IMR-90 (cell line): ENCODE measurements at regions not wholly inside any gene's neighbourhood (a gene's known extent, or its start where the extent isn't known, plus 50 kb on each side); places are given as distances from the start of the nearest gene placed in this dataset.
"Not testable (repeated sequence)": the region's sequence is repeated elsewhere in the genome, so short reads cannot be mapped to it uniquely, and the experiment has no call there.

Experiments used
- ATAC-seq: fragments of 200-7000 bp; cut with Tn5 transposase; 2 replicates; pipeline ENCODE4 v1.9.1; 2020; ENCODE audit warnings: low read depth, mild to moderate bottlenecking, moderate library complexity
- BruUV-seq: library from RNA; stranded (reverse); fragments of 400-500 nt; replicated peaks from 2 replicates; lab custom pipeline; 2021; lab: Mats Ljungman, UMichigan
- CTCF ChIA-PET: fragments of 300-600 bp; formaldehyde crosslinking; extraction: SDS; loops from one replicate; lab custom pipeline; 2021; ENCODE audit warnings: antibody characterized with exemption; lab: Yijun Ruan, JAX
- POLR2A ChIA-PET: fragments of 300-600 bp; sonication (Branson Sonifier 250); formaldehyde crosslinking; loops from one replicate; lab custom pipeline; 2022; ENCODE audit warnings: antibody characterized with exemption; ENCODE audit not compliant: unreplicated experiment; lab: Charles Lee
- DNase-seq: peaks from one replicate; pipeline ENCODE4 v3.0.0; 2013
- H2AFZ ChIP-seq: replicated peaks from 2 replicates; pipeline ENCODE3; 2013; ENCODE audit warnings: low read length, mild to moderate bottlenecking; ENCODE audit not compliant: poor library complexity
- H2AK5ac ChIP-seq: 2 replicates; pipeline ENCODE4 v1.6.1; 2013; ENCODE audit warnings: low read depth, low read length, inconsistent platforms
- H2AK9ac ChIP-seq: replicated peaks from 2 replicates; pipeline ENCODE3; 2013; ENCODE audit warnings: mild to moderate bottlenecking, low read depth, low read length, moderate library complexity; ENCODE audit not compliant: poor library complexity
- H2BK120ac ChIP-seq: 2 replicates; pipeline ENCODE4 v1.6.1; 2013; ENCODE audit warnings: low read depth, low read length, inconsistent platforms
- H2BK15ac ChIP-seq: 3 replicates; pipeline ENCODE4 v1.6.1; 2013; ENCODE audit warnings: low read depth, low read length, inconsistent platforms
- H2BK20ac ChIP-seq: 2 replicates; pipeline ENCODE4 v1.6.1; 2013; ENCODE audit warnings: low read depth, mild to moderate bottlenecking, inconsistent platforms, low read length, moderate library complexity
- H2BK5ac ChIP-seq: 2 replicates; pipeline ENCODE4 v1.6.1; 2013; ENCODE audit warnings: mild to moderate bottlenecking, low read depth, low read length, inconsistent platforms; ENCODE audit not compliant: poor library complexity, severe bottlenecking
- H3K14ac ChIP-seq: replicated peaks from 2 replicates; pipeline ENCODE4 v1.6.1; 2013; ENCODE audit warnings: low read depth, low read length, inconsistent platforms
- H3K18ac ChIP-seq: 2 replicates; pipeline ENCODE4 v1.6.1; 2013; ENCODE audit warnings: low read depth, low read length, control low read depth
- H3K23ac ChIP-seq: 2 replicates; pipeline ENCODE4 v1.6.1; 2013; ENCODE audit warnings: low read depth, low read length, inconsistent platforms
- H3K27ac ChIP-seq: 2 replicates; pipeline ENCODE4 v1.5.1; 2013; ENCODE audit warnings: mild to moderate bottlenecking, control low read depth, low read length; ENCODE audit not compliant: insufficient read depth
- H3K27me3 ChIP-seq: 2 replicates; pipeline ENCODE4 v1.6.1; 2013; ENCODE audit warnings: low read length; ENCODE audit not compliant: control insufficient read depth, insufficient read depth
- H3K36me3 ChIP-seq: 2 replicates; pipeline ENCODE4 v1.6.1; 2013; ENCODE audit warnings: low read length, mixed read lengths; ENCODE audit not compliant: control insufficient read depth, insufficient read depth
- H3K4ac ChIP-seq: 2 replicates; pipeline ENCODE4 v1.6.1; 2013; ENCODE audit warnings: low read depth, low read length, inconsistent platforms
- H3K4me1 ChIP-seq: 2 replicates; pipeline ENCODE4 v1.6.1; 2013; ENCODE audit warnings: low read length, mixed read lengths; ENCODE audit not compliant: control insufficient read depth, insufficient read depth
- H3K4me2 ChIP-seq: 2 replicates; pipeline ENCODE4 v1.6.1; 2013; ENCODE audit warnings: low read depth, mild to moderate bottlenecking, control low read depth, low read length, moderate library complexity
- H3K4me3 ChIP-seq: 2 replicates; pipeline ENCODE4 v1.5.1; 2013; ENCODE audit warnings: low read depth, mild to moderate bottlenecking, control low read depth, low read length, moderate library complexity; ENCODE audit not compliant: insufficient read depth
- H3K56ac ChIP-seq: 2 replicates; pipeline ENCODE4 v1.6.1; 2013; ENCODE audit warnings: low read length, inconsistent platforms; ENCODE audit not compliant: insufficient read depth; ENCODE audit errors: extremely low read depth
- H3K79me1 ChIP-seq, 2 experiments: 2 replicates each; pipeline ENCODE4 v1.6.1; 2013; ENCODE audit warnings: low read length in 2 of 2, inconsistent platforms in 1 of 2, low read depth in 1 of 2
- H3K9ac ChIP-seq: 2 replicates; pipeline ENCODE4 v1.6.1; 2013; ENCODE audit warnings: low read depth, low read length, control low read depth
- H3K9me1 ChIP-seq: 2 replicates; pipeline ENCODE4 v1.6.1; 2013; ENCODE audit warnings: low read length, inconsistent platforms; ENCODE audit not compliant: insufficient read depth
- H3K9me3 ChIP-seq: 2 replicates; pipeline ENCODE4 v1.6.1; 2013; ENCODE audit warnings: low read length; ENCODE audit not compliant: control insufficient read depth, insufficient read depth
- H4K20me1 ChIP-seq: 2 replicates; pipeline ENCODE4 v1.6.1; 2013; ENCODE audit warnings: low read length, inconsistent platforms; ENCODE audit not compliant: insufficient read depth
- H4K5ac ChIP-seq: 2 replicates; pipeline ENCODE4 v1.6.1; 2013; ENCODE audit warnings: mild to moderate bottlenecking, low read depth, low read length, control low read depth
- H4K8ac ChIP-seq, 2 experiments: 2 replicates each; pipeline ENCODE4 v1.6.1; 2013; ENCODE audit warnings: low read depth in 2 of 2, low read length in 2 of 2, control low read depth in 1 of 2, inconsistent platforms in 1 of 2
- H4K91ac ChIP-seq: 2 replicates; pipeline ENCODE4 v1.6.1; 2013; ENCODE audit warnings: low read depth, low read length, inconsistent platforms; ENCODE audit not compliant: insufficient read depth
- CEBPB ChIP-seq: IDR thresholded peaks from 2 replicates; pipeline ENCODE4 v1.6.1; 2012; ENCODE audit warnings: low read depth, low read length, improper control_type of control experiment
- WGBS, 2 experiments: methylation state at CpG; one replicate each; pipeline versions ENCODE4 v1.1.5 to v1.1.7; 2013; ENCODE audit warnings: missing lambda C conversion rate in 2 of 2; ENCODE audit not compliant: insufficient read length in 1 of 2; ENCODE audit errors: extremely low coverage in 2 of 2; 5-methylcytosine and 5-hydroxymethylcytosine counted together
- dilution Hi-C: fragments of 300-500 bp; cut with HindIII; formaldehyde crosslinking; loops from one replicate; pipeline ENCODE4 v1.14.3; 2018; ENCODE audit warnings: low sequenced_read_pairs; ENCODE audit not compliant: unreplicated experiment
- in situ Hi-C: fragments of 300-500 bp; cut with MboI; formaldehyde crosslinking; loops from 3 replicates; pipeline ENCODE4 v1.14.3; 2019; ENCODE audit warnings: low sequenced_read_pairs, inconsistent platforms, mixed read lengths
- intact Hi-C: fragments of 100-400 bp; cut with micrococcal nuclease; formaldehyde crosslinking; loops from 2 replicates; pipeline ENCODE4 v1.10.0; 2022

- H4K91ac ChIP-seq, H3K36me3 ChIP-seq, H3K9ac ChIP-seq, POLR2A ChIA-PET, H3K79me1 ChIP-seq, H2BK5ac ChIP-seq, H3K27me3 ChIP-seq, H3K4me1 ChIP-seq, H3K9me1 ChIP-seq, H3K14ac ChIP-seq, H2AK5ac ChIP-seq, H2AFZ ChIP-seq, H3K56ac ChIP-seq, DNase-seq, H3K27ac ChIP-seq, dilution Hi-C loops, CTCF ChIA-PET, H2AK9ac ChIP-seq, H2BK15ac ChIP-seq, H2BK120ac ChIP-seq, in situ Hi-C loops, H3K9me3 ChIP-seq, H3K23ac ChIP-seq, H3K4me3 ChIP-seq, ATAC-seq, H3K18ac ChIP-seq, H2BK20ac ChIP-seq, H4K5ac ChIP-seq, H3K4ac ChIP-seq, H4K20me1 ChIP-seq, intact Hi-C loops, H3K4me2 ChIP-seq, H4K8ac ChIP-seq, BruUV-seq: not testable (repeated sequence)
- peak; percentile 74 for TF ChIP-seq CEBPB
- 80% methylated on average over 1 of the region's 8 CpGs; no CpG with 5 or more reads in 1 of the 2 experiments for WGBS, 2 experiments
Observed at GRCh38 chr15:24139622-24140021, 452.5 kb upstream of the NDN start.

- H3K27me3 ChIP-seq, H3K4me1 ChIP-seq, H3K27ac ChIP-seq, H2BK120ac ChIP-seq, H3K23ac ChIP-seq, in situ Hi-C loops, H3K79me1 ChIP-seq, POLR2A ChIA-PET, H2BK15ac ChIP-seq, H2AFZ ChIP-seq, BruUV-seq, H3K56ac ChIP-seq, H3K9me3 ChIP-seq, H4K91ac ChIP-seq, H3K18ac ChIP-seq, H3K4me3 ChIP-seq, H3K36me3 ChIP-seq, H4K20me1 ChIP-seq, H3K4me2 ChIP-seq, H4K8ac ChIP-seq, CTCF ChIA-PET, intact Hi-C loops, H2AK9ac ChIP-seq, H2BK20ac ChIP-seq, H2BK5ac ChIP-seq, H2AK5ac ChIP-seq, H3K9me1 ChIP-seq, H4K5ac ChIP-seq, H3K4ac ChIP-seq, ATAC-seq, DNase-seq, dilution Hi-C loops, H3K14ac ChIP-seq, H3K9ac ChIP-seq: not testable (repeated sequence)
- WGBS, 2 experiments = no CpG with 5 or more reads among the region's 8 CpGs
Observed at GRCh38 chr15:24145070-24145469, 458.0 kb upstream of the NDN start.
